ENCODE measurements at regions not wholly inside any gene's neighbourhood (a gene's known extent, or its start where the extent isn't known, plus 50 kb on each side); places are given as distances from the start of the nearest gene placed in this dataset.

DNA sequence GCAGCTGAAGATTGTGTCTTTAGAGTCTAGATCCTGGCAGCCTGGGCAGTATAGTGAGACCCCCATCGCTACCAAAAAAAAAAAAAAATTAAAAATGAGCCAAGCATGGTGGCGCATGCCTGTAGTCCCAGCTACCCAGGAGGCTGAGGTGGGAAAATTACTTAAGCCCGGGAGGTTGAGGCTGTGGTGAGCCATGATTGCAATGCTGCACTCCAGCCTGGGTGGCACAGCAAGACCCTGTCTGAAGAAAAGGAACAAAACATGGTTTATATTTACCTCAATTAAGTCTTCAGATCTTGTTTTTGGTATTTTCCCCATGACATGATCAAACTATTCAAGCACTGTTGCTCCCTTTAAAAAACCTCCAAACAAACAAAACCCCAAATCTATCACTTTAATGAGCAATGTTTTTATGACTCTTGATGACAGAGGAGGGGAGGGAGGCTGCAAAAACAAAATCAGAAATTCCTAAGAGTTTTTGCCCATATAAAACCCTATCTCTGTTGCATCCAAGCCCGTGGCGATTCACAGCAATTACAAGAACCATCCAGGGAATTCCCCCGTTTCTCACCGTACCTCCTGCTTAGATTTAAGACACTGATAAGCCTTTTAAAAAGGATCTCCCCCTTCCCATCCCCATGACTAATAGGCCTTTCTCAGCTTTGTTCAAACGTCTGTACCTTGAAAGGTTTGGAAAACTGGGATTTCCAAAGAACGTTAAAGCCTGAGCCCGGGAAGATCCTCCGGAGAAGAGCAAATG lies 259.9 kb downstream of the BMP7 start:
- Histone ChIP-seq H3K27me3 (ENCODE audit: low read depth, low read length) (no peaks in the 10 kb centered on the region), H3K4me1 (ENCODE audit: control insufficient read depth in 1 of 2, insufficient read depth in 2 of 2, low read length in 2 of 2) (no peaks in the 10 kb centered on the region), H3K27ac (ENCODE audit: low read length) (no peak overlapping the region)

GRCh38 chr20:57007171-57007540 lies 259.3 kb downstream of the BMP7 start:
- no peak overlapping the region for H3K27ac ChIP-seq (ENCODE audit: low read length)
- H3K27me3 ChIP-seq (ENCODE audit: low read depth, low read length): no peaks in the 10 kb centered on the region

More for the DNA sequence above, 259.9 kb downstream of the BMP7 start:
- no peak overlapping the region for H3K4me3 ChIP-seq (ENCODE audit: low read depth in 1 of 2, low read length in 2 of 2)
- H3K36me3 ChIP-seq (ENCODE audit: control insufficient read depth in 1 of 2, insufficient read depth in 2 of 2, low read length in 2 of 2): no peaks in the 10 kb centered on the region
- H3K9me3 ChIP-seq (ENCODE audit: control insufficient read depth in 1 of 2, low read length in 2 of 2): no peaks in the 10 kb centered on the region

GRCh38 chr20:57008217-57008616 lies 258.2 kb downstream of the BMP7 start:
- Histone ChIP-seq H3K36me3 (ENCODE audit: control insufficient read depth in 1 of 2, insufficient read depth in 2 of 2, low read length in 2 of 2) (no peaks in the 10 kb centered on the region), H3K9me3 (ENCODE audit: control insufficient read depth in 1 of 2, low read length in 2 of 2) (no peaks in the 10 kb centered on the region), H3K27me3 (ENCODE audit: low read depth, low read length) (no peaks in the 10 kb centered on the region), H3K27ac (ENCODE audit: low read length) (no peak overlapping the region), H3K4me3 (ENCODE audit: low read depth in 1 of 2, low read length in 2 of 2) (no peak overlapping the region), H3K4me1 (ENCODE audit: control insufficient read depth in 1 of 2, insufficient read depth in 2 of 2, low read length in 2 of 2) (no peaks in the 10 kb centered on the region)

More at GRCh38 chr20:57007171-57007540, 259.3 kb downstream of the BMP7 start:
- Histone ChIP-seq H3K36me3 (ENCODE audit: control insufficient read depth in 1 of 2, insufficient read depth in 2 of 2, low read length in 2 of 2) (no peaks in the 10 kb centered on the region), H3K9me3 (ENCODE audit: control insufficient read depth in 1 of 2, low read length in 2 of 2) (no peaks in the 10 kb centered on the region), H3K4me1 (ENCODE audit: control insufficient read depth in 1 of 2, insufficient read depth in 2 of 2, low read length in 2 of 2) (no peaks in the 10 kb centered on the region), H3K4me3 (ENCODE audit: low read depth in 1 of 2, low read length in 2 of 2) (no peak overlapping the region)

GRCh38 chr20:57009355-57009754 lies 257.1 kb downstream of the BMP7 start:
- no peak overlapping the region for H3K27ac ChIP-seq (ENCODE audit: low read length)
- H3K9me3 ChIP-seq (ENCODE audit: control insufficient read depth in 1 of 2, low read length in 2 of 2): no peaks in the 10 kb centered on the region
- H3K4me1 ChIP-seq (ENCODE audit: control insufficient read depth in 1 of 2, insufficient read depth in 2 of 2, low read length in 2 of 2): peaks cover 0 to 6% of the 10 kb centered on the region in 2 donors
- H3K4me3 ChIP-seq (ENCODE audit: low read depth in 1 of 2, low read length in 2 of 2): no peak overlapping the region
- no peaks in the 10 kb centered on the region for H3K36me3 ChIP-seq (ENCODE audit: control insufficient read depth in 1 of 2, insufficient read depth in 2 of 2, low read length in 2 of 2)
- peaks cover 5% of the 10 kb centered on the region for H3K27me3 ChIP-seq (ENCODE audit: low read depth, low read length)

DNA sequence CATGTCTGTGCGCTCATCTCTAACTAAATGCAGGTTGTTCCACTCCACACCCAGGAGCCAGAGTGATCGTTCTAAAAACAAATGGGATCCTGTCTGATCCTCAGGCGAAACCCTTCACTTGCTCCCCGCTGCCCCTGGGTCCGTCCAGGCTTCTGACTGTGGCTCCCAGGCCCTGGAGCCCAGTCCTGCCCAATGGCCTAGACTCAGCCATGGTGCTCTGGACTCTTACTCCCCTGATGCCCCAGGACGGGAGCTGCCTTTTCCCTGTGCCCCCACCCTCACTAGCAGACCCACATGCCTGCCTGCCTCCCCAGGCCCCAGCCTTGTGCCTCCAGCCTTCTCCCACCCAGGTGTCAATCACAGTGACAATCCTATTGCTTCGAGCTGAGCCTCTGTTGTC lies 256.7 kb downstream of the BMP7 start:
- Histone ChIP-seq H3K36me3 (ENCODE audit: control insufficient read depth in 1 of 2, insufficient read depth in 2 of 2, low read length in 2 of 2) (no peaks in the 10 kb centered on the region), H3K4me3 (ENCODE audit: low read depth in 1 of 2, low read length in 2 of 2) (no peak overlapping the region), H3K27me3 (ENCODE audit: low read depth, low read length) (peaks cover 5% of the 10 kb centered on the region), H3K27ac (ENCODE audit: low read length) (no peak overlapping the region), H3K9me3 (ENCODE audit: control insufficient read depth in 1 of 2, low read length in 2 of 2) (no peaks in the 10 kb centered on the region), H3K4me1 (ENCODE audit: control insufficient read depth in 1 of 2, insufficient read depth in 2 of 2, low read length in 2 of 2) (peaks cover 0 to 6% of the 10 kb centered on the region in 2 donors)

GRCh38 chr20:57012691-57013090 lies 253.8 kb downstream of the BMP7 start:
- H3K9me3 ChIP-seq (ENCODE audit: control insufficient read depth in 1 of 2, low read length in 2 of 2): no peaks in the 10 kb centered on the region
- peaks cover 5% of the 10 kb centered on the region for H3K27me3 ChIP-seq (ENCODE audit: low read depth, low read length)
- no peak overlapping the region for H3K27ac ChIP-seq (ENCODE audit: low read length)
- peaks cover 0 to 6% of the 10 kb centered on the region in 2 donors for H3K4me1 ChIP-seq (ENCODE audit: control insufficient read depth in 1 of 2, insufficient read depth in 2 of 2, low read length in 2 of 2)
- H3K36me3 ChIP-seq (ENCODE audit: control insufficient read depth in 1 of 2, insufficient read depth in 2 of 2, low read length in 2 of 2): no peaks in the 10 kb centered on the region
- no peak overlapping the region for H3K4me3 ChIP-seq (ENCODE audit: low read depth in 1 of 2, low read length in 2 of 2)

DNA sequence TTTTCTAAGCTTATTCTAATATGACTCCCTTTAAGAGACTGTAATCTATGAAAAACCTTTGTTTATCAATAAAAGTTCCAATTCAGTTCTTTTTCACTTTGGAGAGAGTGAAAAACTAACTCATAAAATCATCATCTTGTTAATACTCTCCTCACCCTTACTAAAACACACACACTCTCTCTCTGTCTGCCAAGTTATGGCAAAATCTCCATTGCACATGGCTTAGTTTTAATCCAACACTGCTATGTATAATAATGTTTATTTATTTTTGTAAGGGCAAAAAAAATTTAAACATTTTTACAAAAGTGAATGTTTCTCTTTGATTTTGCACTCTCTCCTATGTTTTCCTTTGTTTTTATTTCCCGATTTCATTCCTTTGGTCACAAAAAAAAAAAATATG lies 253.2 kb downstream of the BMP7 start:
- Histone ChIP-seq H3K9me3 (ENCODE audit: control insufficient read depth in 1 of 2, low read length in 2 of 2) (no peaks in the 10 kb centered on the region), H3K27ac (ENCODE audit: low read length) (no peak overlapping the region), H3K4me1 (ENCODE audit: control insufficient read depth in 1 of 2, insufficient read depth in 2 of 2, low read length in 2 of 2) (peaks cover 0 to 6% of the 10 kb centered on the region in 2 donors), H3K27me3 (ENCODE audit: low read depth, low read length) (peaks cover 5% of the 10 kb centered on the region), H3K36me3 (ENCODE audit: control insufficient read depth in 1 of 2, insufficient read depth in 2 of 2, low read length in 2 of 2) (no peaks in the 10 kb centered on the region), H3K4me3 (ENCODE audit: low read depth in 1 of 2, low read length in 2 of 2) (no peak overlapping the region)

DNA sequence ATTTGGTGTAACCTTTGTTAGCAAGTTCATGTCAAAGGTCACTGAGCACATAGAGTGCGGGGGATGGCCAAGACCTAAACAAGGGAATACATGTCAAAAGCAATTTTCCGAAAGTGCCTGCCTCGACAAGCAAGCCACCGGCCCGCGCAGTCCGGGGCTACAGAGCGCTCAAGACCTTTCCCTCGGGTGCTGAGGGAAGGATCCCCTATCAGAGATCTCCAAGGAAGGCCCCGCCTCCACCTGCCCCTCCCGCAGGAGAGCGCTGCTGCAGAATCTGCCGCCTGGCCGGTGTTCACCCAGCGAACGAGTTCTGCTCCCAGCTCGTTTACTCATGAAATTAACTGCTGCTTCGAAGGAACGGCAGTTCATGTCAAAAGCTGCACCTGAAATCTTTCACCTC lies 252.7 kb downstream of the BMP7 start:
- Histone ChIP-seq H3K4me3 (ENCODE audit: low read depth in 1 of 2, low read length in 2 of 2) (no peak overlapping the region), H3K4me1 (ENCODE audit: control insufficient read depth in 1 of 2, insufficient read depth in 2 of 2, low read length in 2 of 2) (peaks cover 0 to 6% of the 10 kb centered on the region in 2 donors), H3K27me3 (ENCODE audit: low read depth, low read length) (peaks cover 5% of the 10 kb centered on the region), H3K36me3 (ENCODE audit: control insufficient read depth in 1 of 2, insufficient read depth in 2 of 2, low read length in 2 of 2) (no peaks in the 10 kb centered on the region), H3K9me3 (ENCODE audit: control insufficient read depth in 1 of 2, low read length in 2 of 2) (no peaks in the 10 kb centered on the region), H3K27ac (ENCODE audit: low read length) (no peak overlapping the region)

- no peaks in the 10 kb centered on the region for H3K9me3 ChIP-seq (ENCODE audit: control insufficient read depth in 1 of 2, low read length in 2 of 2)
- H3K36me3 ChIP-seq (ENCODE audit: control insufficient read depth in 1 of 2, insufficient read depth in 2 of 2, low read length in 2 of 2): no peaks in the 10 kb centered on the region
Measured at GRCh38 chr20:57020364-57020763, 246.1 kb downstream of the BMP7 start.

GRCh38 chr20:57022306-57022705 lies 244.1 kb downstream of the BMP7 start:
- H3K9me3 ChIP-seq (ENCODE audit: control insufficient read depth in 1 of 2, low read length in 2 of 2): no peaks in the 10 kb centered on the region
- no peaks in the 10 kb centered on the region for H3K36me3 ChIP-seq (ENCODE audit: control insufficient read depth in 1 of 2, insufficient read depth in 2 of 2, low read length in 2 of 2)
- H3K4me1 ChIP-seq (ENCODE audit: control insufficient read depth in 1 of 2, insufficient read depth in 2 of 2, low read length in 2 of 2): peaks cover 0 to 7% of the 10 kb centered on the region in 2 donors
- no peak overlapping the region for H3K27ac ChIP-seq (ENCODE audit: low read length)
- peaks cover 5% of the 10 kb centered on the region for H3K27me3 ChIP-seq (ENCODE audit: low read depth, low read length)
- H3K4me3 ChIP-seq (ENCODE audit: low read depth in 1 of 2, low read length in 2 of 2): no peak overlapping the region

More at GRCh38 chr20:57020364-57020763, 246.1 kb downstream of the BMP7 start:
- H3K27ac ChIP-seq (ENCODE audit: low read length): no peak overlapping the region
- H3K27me3 ChIP-seq (ENCODE audit: low read depth, low read length): peaks cover 5% of the 10 kb centered on the region
- no peak overlapping the region for H3K4me3 ChIP-seq (ENCODE audit: low read depth in 1 of 2, low read length in 2 of 2)
- no peaks in the 10 kb centered on the region for H3K4me1 ChIP-seq (ENCODE audit: control insufficient read depth in 1 of 2, insufficient read depth in 2 of 2, low read length in 2 of 2)

DNA sequence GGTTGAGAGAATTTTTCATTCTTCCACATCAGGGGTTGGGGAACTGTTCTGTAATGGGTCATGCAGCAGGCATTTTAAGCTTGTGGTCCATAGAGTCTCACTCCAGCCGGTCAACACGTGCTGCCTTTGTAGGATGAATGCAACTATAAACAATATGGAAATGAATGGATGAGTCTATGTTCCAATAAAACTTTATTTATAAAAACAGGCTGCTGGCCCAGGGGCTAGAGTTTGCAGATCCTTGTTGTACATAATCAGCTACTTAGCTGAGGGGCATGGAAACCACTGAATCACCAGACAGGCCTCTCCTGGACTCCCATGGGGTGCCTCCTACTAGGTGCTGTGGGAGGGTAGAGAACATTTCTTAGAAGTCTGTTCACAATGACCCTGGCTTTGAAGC lies 243.4 kb downstream of the BMP7 start:
- peaks cover 0 to 7% of the 10 kb centered on the region in 2 donors for H3K4me1 ChIP-seq (ENCODE audit: control insufficient read depth in 1 of 2, insufficient read depth in 2 of 2, low read length in 2 of 2)
- no peaks in the 10 kb centered on the region for H3K9me3 ChIP-seq (ENCODE audit: control insufficient read depth in 1 of 2, low read length in 2 of 2)
- H3K4me3 ChIP-seq (ENCODE audit: low read depth in 1 of 2, low read length in 2 of 2): no peak overlapping the region
- H3K27me3 ChIP-seq (ENCODE audit: low read depth, low read length): peaks cover 5% of the 10 kb centered on the region
- no peak overlapping the region for H3K27ac ChIP-seq (ENCODE audit: low read length)
- H3K36me3 ChIP-seq (ENCODE audit: control insufficient read depth in 1 of 2, insufficient read depth in 2 of 2, low read length in 2 of 2): no peaks in the 10 kb centered on the region

DNA sequence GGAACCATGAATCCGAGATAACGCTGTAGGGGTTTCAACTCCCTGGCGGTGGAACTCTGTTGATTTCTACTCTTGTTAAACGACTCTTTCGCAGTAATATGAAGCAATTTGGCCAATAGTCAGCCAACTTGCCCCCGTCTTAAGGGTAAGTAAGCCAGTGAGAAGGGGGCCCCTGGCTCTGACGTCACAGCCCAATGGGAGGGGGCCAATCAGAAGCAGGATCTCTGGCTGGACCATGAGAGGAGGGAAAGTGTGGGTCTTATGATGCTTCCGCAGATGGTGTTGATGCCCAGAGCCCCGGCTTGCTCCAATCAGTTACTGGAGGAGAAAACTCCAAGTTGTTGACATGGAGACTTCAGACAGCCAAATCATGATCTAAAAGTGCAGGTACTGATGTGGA lies 242.4 kb downstream of the BMP7 start:
- Histone ChIP-seq H3K27ac (ENCODE audit: low read length) (no peak overlapping the region), H3K9me3 (ENCODE audit: control insufficient read depth in 1 of 2, low read length in 2 of 2) (no peaks in the 10 kb centered on the region), H3K4me3 (ENCODE audit: low read depth in 1 of 2, low read length in 2 of 2) (no peak overlapping the region), H3K27me3 (ENCODE audit: low read depth, low read length) (peaks cover 5% of the 10 kb centered on the region), H3K4me1 (ENCODE audit: control insufficient read depth in 1 of 2, insufficient read depth in 2 of 2, low read length in 2 of 2) (peaks cover 0 to 7% of the 10 kb centered on the region in 2 donors), H3K36me3 (ENCODE audit: control insufficient read depth in 1 of 2, insufficient read depth in 2 of 2, low read length in 2 of 2) (no peaks in the 10 kb centered on the region)

All from muscle layer of duodenum (tissue), 2 donors.